GM19025 (cell line): ENCODE measurements at regions not wholly inside any gene's neighbourhood (a gene's known extent, or its start where the extent isn't known, plus 50 kb on each side); places are given as distances from the start of the nearest gene placed in this dataset.

Source experiments
- ATAC-seq: cut with Tn5 transposase; IDR thresholded peaks from one replicate; pipeline ENCODE4 v1.9.1; 2021; ENCODE audit warnings: mild to moderate bottlenecking, low read depth, moderate library complexity; ENCODE audit not compliant: unreplicated experiment

DNA sequence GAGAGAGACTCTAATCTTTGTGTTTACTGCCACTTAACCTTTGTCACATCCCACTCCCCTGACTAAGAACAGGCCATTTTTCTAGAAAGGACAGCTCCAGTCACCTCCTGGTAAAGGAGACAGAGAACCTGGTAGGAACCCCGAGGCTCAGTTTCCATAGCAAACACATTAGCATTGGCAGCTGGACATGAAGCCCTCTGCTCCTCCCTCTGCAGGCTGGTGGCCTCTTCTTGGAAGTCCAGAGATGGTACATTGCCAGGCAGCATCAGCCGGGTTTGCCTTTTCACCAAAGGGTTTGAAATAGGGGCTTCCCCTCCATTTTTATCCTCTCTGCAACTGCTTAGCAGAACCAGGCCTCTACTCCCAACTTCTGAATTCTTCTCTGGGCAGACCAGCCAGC lies 213.4 kb upstream of the SEMA6D start:
- ATAC-seq: no peak

DNA sequence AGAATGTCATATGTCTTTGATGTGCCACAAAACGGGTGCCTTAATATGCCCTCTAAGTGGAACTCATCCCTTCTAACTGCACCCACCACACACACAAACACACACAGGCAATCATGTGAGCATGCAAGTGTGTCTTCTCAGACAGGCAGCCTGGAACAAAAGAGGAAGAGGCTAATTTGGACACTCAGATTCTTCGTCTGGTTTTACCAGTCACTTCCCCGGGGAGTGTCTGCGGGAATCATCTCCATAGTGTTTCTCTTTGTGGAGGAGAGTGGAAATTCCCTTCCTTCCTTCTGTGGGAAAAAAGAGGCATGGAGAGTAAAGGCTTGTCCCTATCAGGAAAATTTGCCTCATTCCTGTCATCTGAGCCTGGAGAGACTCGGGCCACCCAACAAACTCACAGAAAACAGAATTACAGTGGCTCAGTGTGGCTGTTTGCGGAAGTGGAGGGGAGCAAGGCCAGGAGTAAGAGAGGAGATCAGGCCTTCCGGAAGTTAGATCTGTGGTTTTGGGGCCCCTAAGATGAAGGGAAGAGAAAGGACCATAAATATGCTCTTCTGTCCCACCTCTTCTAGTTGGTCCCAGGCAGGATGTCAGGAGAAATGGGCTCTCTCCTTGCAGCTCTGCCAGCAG lies 212.6 kb upstream of the SEMA6D start:
- no peak for ATAC-seq

DNA sequence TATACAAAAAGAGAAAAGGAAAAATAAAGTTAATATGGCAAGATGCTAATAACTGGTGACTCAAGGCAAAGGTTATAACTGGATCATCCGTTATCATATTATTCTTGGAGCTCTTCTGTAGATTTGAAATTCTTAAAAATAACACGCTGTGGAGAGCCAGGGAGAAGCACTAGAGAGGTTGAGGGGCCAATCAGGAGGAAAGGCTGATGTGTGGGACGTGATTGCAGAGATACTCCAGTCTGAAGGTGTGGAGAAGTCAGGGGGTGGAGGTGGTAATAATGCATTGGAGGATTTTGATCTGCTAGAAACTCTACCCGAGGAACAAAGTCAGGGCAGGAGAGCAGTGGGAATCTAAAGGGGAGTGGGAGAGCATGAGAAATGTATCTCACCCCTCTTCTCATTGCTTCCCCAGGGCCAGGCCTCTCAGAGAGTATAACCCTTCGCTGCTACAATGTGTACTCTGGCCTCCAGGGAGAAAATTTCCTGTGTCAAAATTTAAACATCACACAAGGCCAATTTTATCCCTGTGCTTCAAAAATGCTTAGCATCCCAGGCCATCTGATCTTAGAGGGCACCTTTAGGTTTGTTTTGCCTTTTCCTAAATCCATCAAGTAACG lies 211.5 kb upstream of the SEMA6D start:
- no peak for ATAC-seq

- no peak for ATAC-seq
These were observed 210.8 kb upstream of the SEMA6D start for GRCh38 chr15:47506329-47507100.

DNA sequence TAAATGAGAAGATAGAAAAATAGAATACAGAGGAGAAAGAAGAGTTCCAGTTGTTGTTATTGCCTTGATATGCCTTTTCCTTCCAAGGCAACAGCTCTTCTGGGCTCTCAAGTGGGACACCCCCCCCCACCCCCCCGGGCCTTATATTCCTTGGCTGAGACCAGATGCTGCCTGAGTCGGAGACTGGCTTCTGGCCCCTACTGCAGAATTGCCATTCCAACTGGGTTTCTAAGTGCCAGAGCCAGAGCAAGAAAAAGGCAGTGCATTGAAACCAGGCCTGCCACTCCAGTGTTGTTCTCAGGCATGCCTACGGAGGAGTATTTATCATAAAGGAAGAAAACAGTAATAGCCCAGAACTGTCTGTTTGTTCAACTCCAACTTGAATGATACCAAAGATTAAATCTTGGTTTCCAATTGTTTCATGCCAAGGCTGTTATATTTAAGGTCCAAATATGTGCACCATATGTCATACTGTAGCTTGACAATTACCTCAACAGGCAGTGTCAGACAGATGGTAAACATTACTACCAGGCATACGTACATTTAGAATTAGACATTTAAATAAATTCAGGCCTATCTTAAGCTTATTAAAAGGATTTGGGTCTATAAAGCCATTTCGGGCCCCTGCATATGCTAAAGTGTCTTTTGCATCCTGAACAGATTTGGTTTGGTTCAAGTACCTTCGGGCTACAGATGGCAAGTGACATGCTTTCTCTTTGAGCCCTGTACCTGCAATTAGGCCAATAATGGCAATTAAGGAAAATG lies 209.9 kb upstream of the SEMA6D start:
- no peak for ATAC-seq

DNA sequence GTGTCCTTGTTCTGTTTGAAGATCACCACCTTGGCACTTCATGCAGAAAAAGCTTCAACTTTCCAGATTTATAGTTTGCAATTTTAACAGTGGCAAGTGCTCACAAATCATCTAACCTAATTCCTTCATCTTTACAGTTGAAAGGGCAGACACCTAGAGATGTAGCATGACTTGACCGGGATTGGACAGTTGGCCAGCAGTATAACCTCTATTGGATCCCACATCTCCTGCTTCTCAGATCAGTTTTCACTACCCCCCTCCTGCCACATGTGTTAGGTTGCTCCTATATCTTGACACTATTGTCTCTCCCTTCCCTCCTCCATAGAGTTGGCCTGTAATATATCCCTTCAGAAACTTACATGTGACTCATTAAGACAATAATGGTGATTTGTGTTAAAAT lies 206.0 kb upstream of the SEMA6D start:
- ATAC-seq: no peak

- ATAC-seq: no peak
These were observed 203.8 kb upstream of the SEMA6D start for GRCh38 chr15:47513471-47513870.

- ATAC-seq: no peak
These were observed 203.1 kb upstream of the SEMA6D start for GRCh38 chr15:47514200-47514652.

GRCh38 chr15:47516558-47516957 lies 200.7 kb upstream of the SEMA6D start:
- no peak for ATAC-seq

GRCh38 chr15:47516972-47517371 lies 200.3 kb upstream of the SEMA6D start:
- ATAC-seq: no peak

DNA sequence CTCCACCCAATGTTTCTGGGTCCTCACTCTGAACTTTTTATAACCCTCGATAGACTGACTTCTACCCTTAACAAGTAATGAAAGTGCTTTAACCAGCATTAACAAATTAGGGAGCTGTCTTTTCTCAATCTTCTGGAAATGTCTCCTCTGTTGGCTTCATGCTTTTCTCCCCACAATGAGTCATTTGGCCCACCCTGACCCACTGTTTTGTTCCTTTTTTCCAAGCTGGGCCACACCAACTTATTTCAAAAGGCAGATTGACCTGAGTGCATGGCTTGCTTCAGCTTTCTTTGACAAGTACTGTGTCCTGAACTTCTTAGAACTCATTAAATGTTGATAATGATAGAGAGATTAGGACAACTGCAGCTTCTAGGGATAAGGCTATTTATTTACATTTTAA lies 199.6 kb upstream of the SEMA6D start:
- no peak for ATAC-seq

GRCh38 chr15:47523681-47524475 lies 193.4 kb upstream of the SEMA6D start:
- ATAC-seq: no peak

GRCh38 chr15:47529241-47529640 lies 188.1 kb upstream of the SEMA6D start:
- no peak for ATAC-seq

DNA sequence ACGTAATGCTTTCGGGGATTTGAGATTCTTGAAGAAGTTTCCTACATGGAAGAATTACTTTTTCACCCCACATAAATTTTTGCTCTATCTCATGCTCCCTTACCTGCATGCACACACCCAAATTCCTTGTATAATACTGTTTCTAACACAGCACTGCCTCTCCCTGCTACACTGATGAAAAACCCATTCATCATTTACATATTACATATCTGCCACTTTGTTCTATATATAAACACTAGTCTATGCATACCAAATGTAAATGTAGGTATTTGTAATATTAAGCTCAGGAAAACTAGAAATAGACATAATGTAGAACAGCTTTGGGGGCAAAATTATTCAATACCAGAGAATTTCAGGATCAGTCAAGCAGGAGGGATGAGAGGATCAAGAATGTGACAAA lies 182.6 kb upstream of the SEMA6D start:
- ATAC-seq: no peak

- ATAC-seq: no peak
These were observed 175.7 kb upstream of the SEMA6D start for GRCh38 chr15:47541562-47541961.

DNA sequence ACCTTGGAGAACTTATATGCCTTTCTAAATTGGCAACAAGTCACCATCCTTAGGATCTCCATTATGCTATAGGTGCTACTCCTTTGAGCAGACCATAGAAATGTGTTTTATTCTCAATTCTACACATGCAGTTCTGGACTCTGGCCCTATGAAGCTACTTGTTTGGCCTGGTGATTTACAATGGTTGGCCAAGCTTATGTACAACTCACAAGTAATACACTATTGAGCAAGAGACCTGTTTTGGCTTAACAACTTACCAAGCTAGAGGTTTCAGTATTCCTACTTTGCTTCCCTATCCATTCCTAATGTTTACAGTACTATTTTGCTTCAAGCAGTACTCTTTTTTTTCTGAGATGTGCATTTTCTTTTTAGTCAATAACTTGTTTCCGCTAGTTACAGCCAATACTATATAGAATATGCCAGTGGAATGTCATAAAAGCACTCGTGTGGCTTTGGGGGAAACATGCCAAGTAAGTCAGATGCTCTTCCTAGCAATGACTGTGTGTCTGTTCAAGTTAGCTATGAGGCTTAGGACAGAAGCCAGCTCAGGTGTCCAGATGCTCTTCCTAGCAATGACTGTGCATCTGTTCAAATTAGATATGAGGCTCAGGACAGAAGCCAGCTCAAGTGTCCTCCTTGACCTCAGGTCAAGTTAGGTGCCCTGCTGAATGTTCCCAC lies 174.9 kb upstream of the SEMA6D start:
- no peak for ATAC-seq

DNA sequence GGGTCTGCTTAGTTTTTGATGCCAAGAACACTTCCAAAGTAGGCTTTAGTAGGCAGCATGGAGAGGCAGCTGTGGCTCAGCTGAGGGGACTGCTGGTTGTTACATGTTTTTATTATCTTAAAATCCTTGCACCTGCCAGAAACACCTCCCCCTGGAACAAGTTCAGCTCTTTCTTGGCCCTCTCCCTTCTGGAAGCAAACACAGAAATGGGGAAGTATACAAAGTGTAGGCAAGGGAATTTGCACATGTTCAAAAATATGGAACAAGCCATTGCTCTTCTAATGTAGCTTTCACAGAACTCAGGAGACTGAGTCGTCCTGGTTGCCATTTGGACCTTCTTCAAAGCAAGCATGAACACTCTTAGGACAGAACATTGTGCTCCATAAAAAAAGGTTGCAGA lies 169.1 kb upstream of the SEMA6D start:
- no peak for ATAC-seq

DNA sequence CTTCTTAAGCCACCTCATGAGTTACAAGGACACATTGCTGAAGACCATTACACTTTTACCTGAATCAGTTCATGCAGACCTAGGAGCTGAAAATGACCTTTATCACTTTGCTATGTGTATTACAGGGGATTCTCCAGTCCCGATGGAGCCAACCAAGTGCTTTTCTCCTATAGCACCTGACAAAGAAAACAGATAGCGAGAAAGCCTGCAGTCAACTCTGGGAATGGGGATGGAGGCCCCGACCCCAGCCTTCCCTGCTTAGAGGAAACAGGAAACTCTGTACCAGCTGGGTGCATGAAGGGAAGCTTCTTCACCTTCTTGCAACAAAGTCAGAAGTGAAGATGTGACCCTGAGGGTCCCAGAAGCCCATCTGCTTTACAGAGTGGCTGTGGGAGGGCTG lies 168.3 kb upstream of the SEMA6D start:
- ATAC-seq: no peak

DNA sequence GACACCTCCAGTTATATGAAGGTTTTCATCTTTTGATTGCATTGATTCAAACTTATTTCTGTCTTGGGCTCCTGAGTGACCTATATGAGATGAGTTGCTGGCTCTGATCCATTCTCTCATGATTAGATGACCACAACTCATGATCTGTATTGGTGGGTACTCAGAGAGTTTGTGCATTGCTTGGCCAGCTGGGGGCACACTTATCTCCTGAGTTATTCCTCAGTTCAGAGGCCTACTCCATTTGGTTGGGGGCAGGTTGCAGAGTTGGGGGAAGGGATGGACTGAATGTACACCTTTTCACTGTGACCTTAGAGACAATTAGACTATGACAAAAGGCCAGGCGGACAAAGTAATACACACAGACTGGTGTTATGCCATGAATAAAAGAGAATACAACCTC lies 166.2 kb upstream of the SEMA6D start:
- ATAC-seq: no peak

- ATAC-seq: no peak
These were observed 165.8 kb upstream of the SEMA6D start for GRCh38 chr15:47551546-47551945.
